Ovary (tissue), 3 donors: ENCODE measurements at regions not wholly inside any gene's neighbourhood (a gene's known extent, or its start where the extent isn't known, plus 50 kb on each side); places are given as distances from the start of the nearest gene placed in this dataset.

Source experiments
- EP300 ChIP-seq: sonication (generic); formaldehyde crosslinking; IDR thresholded peaks from one replicate; pipeline ENCODE4 v1.6.1; 2017; ENCODE audit warnings: antibody characterized with exemption
- POLR2A ChIP-seq: fragments of 450-650 bp; IDR thresholded peaks from one replicate; pipeline ENCODE4 v1.6.1; 2017; ENCODE audit warnings: antibody characterized with exemption, mild to moderate bottlenecking, moderate library complexity
- TF ChIP-seq, protein P1 (sequence below), 3 donors: fragments of 450-650 bp in 2 of 3; fragments of 200-600 bp in 1 of 3; IDR thresholded peaks; one replicate each; pipeline versions ENCODE4 v1.5.1 to v1.8.0; 2016 to 2022; ENCODE audit warnings: antibody characterized with exemption in 3 of 3, mild to moderate bottlenecking in 1 of 3
- donor health status: DM: no; HTN: no; CAD: no.

DNA sequence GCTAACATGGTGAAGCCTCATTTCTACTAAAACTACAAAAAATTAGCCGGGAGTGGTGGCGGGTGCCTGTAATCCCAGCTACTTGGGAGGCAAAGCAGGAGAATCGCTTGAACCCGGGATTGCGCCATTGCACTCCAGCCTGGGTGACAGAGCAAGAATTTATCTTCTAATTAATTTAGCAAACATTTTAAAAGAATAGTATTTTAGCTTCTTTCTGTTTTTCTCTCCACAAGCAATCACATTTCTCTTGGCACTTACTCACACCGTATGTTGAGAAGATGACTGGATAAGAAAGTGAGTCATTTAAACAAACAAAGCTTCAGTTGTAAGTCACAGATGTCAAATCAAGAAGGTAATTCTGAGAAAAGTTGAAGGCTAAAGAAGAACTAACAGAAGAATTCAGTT is 264.0 kb downstream of the ARL4A start:
- TF ChIP-seq, protein P1, sequence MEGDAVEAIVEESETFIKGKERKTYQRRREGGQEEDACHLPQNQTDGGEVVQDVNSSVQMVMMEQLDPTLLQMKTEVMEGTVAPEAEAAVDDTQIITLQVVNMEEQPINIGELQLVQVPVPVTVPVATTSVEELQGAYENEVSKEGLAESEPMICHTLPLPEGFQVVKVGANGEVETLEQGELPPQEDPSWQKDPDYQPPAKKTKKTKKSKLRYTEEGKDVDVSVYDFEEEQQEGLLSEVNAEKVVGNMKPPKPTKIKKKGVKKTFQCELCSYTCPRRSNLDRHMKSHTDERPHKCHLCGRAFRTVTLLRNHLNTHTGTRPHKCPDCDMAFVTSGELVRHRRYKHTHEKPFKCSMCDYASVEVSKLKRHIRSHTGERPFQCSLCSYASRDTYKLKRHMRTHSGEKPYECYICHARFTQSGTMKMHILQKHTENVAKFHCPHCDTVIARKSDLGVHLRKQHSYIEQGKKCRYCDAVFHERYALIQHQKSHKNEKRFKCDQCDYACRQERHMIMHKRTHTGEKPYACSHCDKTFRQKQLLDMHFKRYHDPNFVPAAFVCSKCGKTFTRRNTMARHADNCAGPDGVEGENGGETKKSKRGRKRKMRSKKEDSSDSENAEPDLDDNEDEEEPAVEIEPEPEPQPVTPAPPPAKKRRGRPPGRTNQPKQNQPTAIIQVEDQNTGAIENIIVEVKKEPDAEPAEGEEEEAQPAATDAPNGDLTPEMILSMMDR (IDR thresholded peaks at IDR 0.05), result no peak
- TF ChIP-seq POLR2A (no peak), EP300 (no peak)
